GM12874 (cell line): ENCODE measurements at regions not wholly inside any gene's neighbourhood (a gene's known extent, or its start where the extent isn't known, plus 50 kb on each side); places are given as distances from the start of the nearest gene placed in this dataset.

Experiments used
- CTCF ChIP-seq: IDR thresholded peaks from 2 replicates; pipeline ENCODE4 v1.5.1; 2011; ENCODE audit warnings: low read depth, mild to moderate bottlenecking, control low read depth, low read length, moderate library complexity; ENCODE audit not compliant: insufficient read depth

- no peak for TF ChIP-seq CTCF
Observed at GRCh38 chr5:68407311-68408239, 192.0 kb downstream of the PIK3R1 start.

- no peak for TF ChIP-seq CTCF
Observed at GRCh38 chr5:68408345-68408871, 192.9 kb downstream of the PIK3R1 start.

- TF ChIP-seq CTCF: no peak
Observed at GRCh38 chr5:68409259-68409658, 193.7 kb downstream of the PIK3R1 start.

- no peak for TF ChIP-seq CTCF
Observed at GRCh38 chr5:68411161-68411560, 195.6 kb downstream of the PIK3R1 start.

GRCh38 chr5:68415177-68416085, 199.9 kb downstream of the PIK3R1 start:
- no peak for TF ChIP-seq CTCF

GRCh38 chr5:68416714-68417113, 201.2 kb downstream of the PIK3R1 start:
- no peak for TF ChIP-seq CTCF

- TF ChIP-seq CTCF: no peak
Observed at GRCh38 chr5:68418201-68418600, 202.6 kb downstream of the PIK3R1 start.
